HG02973 (cell line): ENCODE measurements at regions not wholly inside any gene's neighbourhood (a gene's known extent, or its start where the extent isn't known, plus 50 kb on each side); places are given as distances from the start of the nearest gene placed in this dataset.

Experiments
- ATAC-seq: cut with Tn5 transposase; IDR thresholded peaks from one replicate; pipeline ENCODE4 v1.9.1; 2021; ENCODE audit warnings: moderate library complexity; ENCODE audit not compliant: unreplicated experiment

GRCh38 chr5:15220642-15221173, 279.3 kb upstream of the FBXL7 start:
- no peak for ATAC-seq

DNA sequence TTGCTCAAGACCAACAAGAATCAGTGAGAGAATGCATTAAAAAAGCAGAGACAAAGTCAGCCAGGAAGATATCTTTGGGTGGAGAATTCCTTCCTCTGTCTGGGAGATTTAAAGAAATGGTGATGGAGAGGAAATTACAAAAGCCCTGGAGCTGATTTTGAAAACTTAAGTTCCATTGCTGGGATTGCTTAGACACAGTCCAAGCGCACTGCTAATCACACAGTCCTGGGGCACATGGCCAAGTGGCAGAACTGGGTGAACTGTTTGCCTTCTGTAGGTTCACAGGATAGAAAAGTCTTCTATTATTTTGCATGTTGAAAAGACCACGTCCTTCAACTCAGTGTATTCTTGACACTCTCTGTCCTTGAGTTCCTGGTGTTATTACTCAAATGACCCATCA, 284.9 kb upstream of the FBXL7 start:
- ATAC-seq = no peak

DNA sequence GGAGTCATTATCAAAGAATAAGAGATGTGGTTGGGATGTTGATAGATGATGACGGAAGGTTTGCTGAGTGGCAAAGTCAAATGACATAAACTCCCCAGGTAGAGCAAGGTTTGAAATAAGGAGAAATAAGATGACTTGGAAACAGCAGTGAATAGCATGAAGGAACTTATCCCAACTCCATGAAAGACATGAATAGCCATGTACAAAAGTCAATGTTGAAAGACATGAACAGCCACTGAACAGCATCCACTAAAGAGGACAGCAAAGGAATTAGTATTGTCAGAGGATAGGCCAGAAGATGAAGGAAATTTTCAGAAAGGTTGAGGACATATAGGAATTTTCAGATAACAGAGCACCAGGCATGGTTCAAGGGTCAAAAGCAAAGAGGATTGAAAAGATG, 286.0 kb upstream of the FBXL7 start:
- no peak for ATAC-seq

DNA sequence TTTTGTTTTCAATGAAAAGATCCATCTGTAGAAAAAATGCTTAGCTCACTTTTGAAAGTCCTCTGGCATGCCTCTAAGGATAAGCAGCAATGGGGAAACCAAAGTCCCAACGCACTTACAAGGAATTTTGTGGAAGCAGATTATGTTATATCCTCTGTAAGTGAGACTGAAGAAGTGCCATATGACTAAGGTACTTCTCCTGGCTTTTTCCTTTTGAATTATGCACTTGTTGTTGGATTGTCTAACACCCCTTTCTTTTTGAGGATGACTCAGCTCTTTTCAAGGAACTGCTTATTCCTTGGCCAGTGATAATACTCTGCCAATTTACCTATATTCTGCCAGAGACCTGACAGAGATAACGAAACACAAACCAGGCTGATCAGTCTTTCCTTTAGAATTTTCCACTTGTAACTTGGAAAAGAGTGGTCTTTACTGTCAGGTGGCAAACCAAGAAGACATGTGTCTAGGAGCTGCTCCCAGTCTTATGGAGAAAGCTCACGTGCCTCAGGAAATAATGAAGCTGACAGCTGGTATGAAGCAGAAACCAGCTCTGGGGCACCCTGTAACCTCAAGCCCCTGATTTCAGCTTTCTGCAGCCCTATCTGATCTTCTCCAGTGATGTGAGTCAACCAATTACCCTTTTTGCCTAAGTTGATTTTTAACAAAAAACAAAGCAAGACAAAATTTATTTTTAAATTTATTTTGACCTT, 290.8 kb upstream of the FBXL7 start:
- no peak for ATAC-seq

- ATAC-seq = no peak
These were observed 293.8 kb upstream of the FBXL7 start for GRCh38 chr5:15206133-15206532.

- no peak for ATAC-seq
These were observed 296.6 kb upstream of the FBXL7 start for GRCh38 chr5:15203376-15203775.

DNA sequence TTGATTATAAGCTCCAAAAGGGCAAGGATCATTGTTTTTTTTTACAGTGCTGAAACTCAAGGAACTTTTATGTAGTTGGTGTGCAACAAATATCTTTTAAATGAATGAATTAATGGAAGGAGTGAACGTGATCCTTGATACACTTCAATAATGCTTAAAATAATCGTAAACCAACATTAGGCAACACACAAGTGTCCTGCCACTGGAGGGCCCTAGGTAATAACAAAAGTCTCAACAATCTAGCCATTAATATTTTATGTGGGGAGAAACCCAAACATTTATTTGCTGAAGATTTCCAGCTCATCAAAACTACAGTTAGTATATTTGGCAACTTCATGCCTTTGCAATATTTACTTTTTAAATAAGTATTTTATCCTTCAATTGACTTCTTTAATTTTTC, 309.0 kb upstream of the FBXL7 start:
- ATAC-seq = no peak

DNA sequence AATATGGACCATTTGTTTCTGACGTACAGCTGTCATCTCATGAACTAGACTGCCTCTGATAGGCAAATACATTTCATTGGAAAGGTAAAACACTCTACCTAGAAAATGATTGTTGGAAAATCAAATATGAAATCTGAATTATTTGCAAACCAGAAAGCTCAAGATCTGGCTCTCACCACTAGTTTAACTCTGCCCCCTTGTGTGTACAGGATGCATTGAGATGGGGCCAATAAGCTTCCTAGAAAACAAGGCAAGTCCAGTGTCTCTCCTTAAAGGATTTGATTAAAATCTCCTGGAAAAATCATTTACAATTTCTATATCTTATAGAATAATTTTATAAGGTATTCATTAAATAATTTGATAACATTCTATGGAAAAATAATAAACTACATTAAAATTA, 311.9 kb upstream of the ANKH start:
- ATAC-seq = no peak

DNA sequence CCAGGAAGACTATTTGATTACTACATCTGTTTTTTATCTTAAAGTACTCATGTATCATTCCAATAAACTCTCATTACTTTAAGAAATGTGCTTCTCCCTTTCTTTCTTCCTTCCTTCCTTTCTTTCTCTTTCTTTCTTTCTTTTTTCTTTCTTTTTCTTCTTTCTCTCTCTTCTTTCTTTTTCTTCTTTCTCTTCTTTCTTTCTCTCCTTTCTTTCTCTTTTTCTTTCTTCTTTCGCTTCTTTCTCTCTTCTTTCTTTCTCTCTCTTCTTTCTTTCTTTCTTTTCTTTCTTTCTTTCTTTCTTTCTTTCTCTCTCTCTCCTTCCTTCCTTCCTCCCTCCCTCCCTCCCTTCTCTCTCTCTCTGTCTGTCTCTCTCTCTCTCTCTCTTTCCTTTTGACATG, 298.6 kb upstream of the ANKH start:
- ATAC-seq = no peak

- no peak for ATAC-seq
These were observed 296.8 kb upstream of the ANKH start for GRCh38 chr5:15168358-15168757.

- ATAC-seq = no peak
These were observed 288.5 kb upstream of the ANKH start for GRCh38 chr5:15160091-15160490.

GRCh38 chr5:15159606-15160005, 288.0 kb upstream of the ANKH start:
- ATAC-seq = no peak

DNA sequence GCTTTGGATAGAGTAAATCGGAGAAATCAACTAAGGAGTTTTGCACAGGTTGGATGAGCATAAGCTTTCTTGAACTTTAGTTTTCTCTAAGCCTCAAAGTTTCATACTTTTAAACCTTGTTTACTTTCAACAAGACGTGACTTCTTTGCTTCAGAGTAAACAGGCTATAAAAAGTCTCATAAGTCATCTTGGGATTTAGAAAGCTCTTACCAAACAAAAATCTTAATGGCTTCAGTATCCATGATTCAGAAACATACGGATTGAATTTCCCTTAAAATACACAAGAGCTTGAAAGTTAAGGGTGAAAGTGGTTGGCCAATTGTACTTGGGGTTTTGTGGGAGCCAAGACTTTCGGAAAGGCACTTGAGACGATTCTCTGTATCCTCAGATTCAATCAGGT, 270.9 kb upstream of the ANKH start:
- no peak for ATAC-seq

GRCh38 chr5:15137414-15137813, 265.8 kb upstream of the ANKH start:
- no peak for ATAC-seq

- no peak for ATAC-seq
These were observed 264.1 kb upstream of the ANKH start for GRCh38 chr5:15135661-15136060.

DNA sequence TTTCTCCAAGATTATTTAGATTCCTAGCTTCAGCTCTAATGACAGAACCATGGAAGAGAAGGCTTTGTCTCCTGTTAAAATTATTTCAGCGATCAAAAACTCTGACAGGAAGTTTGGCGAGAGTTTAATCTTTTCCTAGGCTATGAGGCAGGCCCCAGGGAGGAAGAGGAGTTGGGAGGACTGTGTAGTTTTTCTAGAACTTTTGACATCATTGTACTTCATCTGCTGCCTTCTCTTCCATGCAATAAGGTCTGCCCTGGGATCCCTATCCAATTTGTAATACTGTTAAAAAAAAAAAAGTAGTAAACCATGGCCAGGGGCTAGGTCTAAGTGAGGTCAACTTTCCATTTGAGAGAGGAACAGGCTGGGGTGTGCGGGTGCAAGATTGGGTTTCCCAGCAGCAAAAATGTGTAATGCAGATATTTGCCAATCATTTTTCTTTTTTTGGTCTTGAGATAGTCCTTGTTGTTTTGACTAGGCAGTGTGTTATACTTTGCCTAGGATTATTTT, 261.9 kb upstream of the ANKH start:
- ATAC-seq = no peak

GRCh38 chr5:15132816-15133405, 261.3 kb upstream of the ANKH start:
- ATAC-seq = no peak

DNA sequence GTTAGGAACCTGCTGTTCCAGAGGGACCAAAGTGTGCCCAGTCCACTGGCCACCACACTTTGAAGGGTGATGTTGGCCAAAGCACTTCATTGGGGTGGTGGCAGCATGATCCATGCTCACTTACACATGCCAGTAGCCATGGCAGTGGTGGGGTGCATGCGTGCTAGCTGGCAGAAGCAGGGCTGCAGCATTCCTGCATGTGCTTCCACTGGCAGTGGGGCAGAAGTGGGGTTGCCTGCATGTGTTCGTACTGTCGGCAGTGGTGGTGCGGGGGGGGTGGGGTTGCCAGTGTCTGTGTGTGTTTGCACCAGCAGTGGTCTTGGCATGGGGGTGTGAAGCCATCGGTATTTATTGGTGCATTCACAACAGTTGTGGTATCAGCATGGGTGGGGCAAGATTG, 260.3 kb upstream of the ANKH start:
- ATAC-seq = no peak

GRCh38 chr5:15124871-15125568, 253.4 kb upstream of the ANKH start:
- ATAC-seq = no peak

DNA sequence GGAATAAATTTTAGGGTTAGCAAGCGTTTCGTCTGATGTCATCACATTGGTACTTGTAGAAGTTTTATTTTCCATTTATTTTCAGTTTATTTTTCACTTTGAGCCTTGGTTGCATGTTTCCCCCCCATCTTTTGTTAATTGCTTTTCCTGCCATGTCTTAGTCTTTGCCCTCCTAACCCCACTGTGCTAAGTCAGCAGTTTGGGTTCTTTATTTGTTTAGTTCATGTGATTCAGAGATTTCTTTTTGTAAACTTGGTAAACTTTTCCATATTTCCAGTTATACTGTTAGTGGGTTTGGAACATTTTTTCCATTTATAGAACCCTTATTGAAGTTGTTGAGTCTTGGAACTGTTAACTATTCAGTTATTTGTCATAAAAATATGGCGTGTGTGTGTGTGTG, 252.9 kb upstream of the ANKH start:
- no peak for ATAC-seq

- ATAC-seq = no peak
These were observed 246.1 kb upstream of the ANKH start for GRCh38 chr5:15117688-15118087.

DNA sequence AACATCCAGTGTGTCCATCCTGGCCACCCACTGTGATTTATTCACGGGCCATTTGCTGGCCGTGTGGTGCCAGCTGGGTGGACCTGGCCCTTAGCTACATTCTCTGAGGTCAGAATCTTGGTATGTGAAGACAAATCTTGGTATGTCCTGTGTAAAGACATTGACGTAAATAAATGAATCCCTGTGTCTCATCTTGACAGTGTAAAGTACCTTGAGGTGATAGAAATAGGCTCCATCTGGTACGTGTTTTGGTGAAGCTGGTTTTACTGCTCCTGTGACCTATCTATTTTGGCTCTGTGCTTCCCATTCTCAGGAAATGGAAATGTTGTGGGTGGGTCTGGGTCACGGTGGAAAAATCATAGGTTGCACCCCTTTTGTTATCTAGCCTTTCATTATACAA, 245.4 kb upstream of the ANKH start:
- no peak for ATAC-seq
